GM13977 (cell line): ENCODE measurements at regions not wholly inside any gene's neighbourhood (a gene's known extent, or its start where the extent isn't known, plus 50 kb on each side); places are given as distances from the start of the nearest gene placed in this dataset.

Source experiments
- DNase-seq: peaks from one replicate; pipeline ENCODE4 v3.0.0; 2012; ENCODE audit warnings: low spot score
- in situ Hi-C: fragments of 300-500 bp; cut with MboI; formaldehyde crosslinking; loops from one replicate; pipeline ENCODE4 v1.12.0; 2022; ENCODE audit warnings: low sequenced_read_pairs, low pct_unique_long_range_greater_than_20kb, mixed read lengths, inconsistent platforms; ENCODE audit not compliant: unreplicated experiment
- TF ChIP-seq, protein P1 (sequence below): IDR thresholded peaks from 2 replicates; pipeline ENCODE4 v1.5.1; 2012; ENCODE audit warnings: mild to moderate bottlenecking, control low read depth; ENCODE audit not compliant: insufficient read depth; ENCODE audit errors: extremely low read depth, missing control alignments

DNA sequence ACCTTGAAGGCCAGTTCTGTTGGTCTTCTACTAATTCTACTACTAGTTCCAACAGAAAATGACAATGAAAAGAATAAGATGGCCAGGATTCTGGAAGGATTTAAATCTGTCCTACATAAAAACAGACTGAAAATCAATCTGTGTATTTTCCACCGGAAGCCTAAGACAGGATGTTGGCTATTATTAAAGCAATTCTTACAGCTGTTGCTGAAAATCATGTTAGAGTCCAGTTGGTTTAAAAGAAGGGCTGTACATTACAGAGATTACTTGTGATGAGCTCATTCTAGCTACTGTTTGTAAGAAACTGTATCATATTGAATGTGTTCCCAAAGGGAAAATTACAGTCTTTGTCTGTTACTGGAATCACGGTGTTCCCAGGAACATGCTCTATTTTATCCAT, 54.8 kb upstream of the MAGEB16 start:
- no peak for DNase-seq
- in situ Hi-C loops, result no loop called here
- TF ChIP-seq, protein P1, sequence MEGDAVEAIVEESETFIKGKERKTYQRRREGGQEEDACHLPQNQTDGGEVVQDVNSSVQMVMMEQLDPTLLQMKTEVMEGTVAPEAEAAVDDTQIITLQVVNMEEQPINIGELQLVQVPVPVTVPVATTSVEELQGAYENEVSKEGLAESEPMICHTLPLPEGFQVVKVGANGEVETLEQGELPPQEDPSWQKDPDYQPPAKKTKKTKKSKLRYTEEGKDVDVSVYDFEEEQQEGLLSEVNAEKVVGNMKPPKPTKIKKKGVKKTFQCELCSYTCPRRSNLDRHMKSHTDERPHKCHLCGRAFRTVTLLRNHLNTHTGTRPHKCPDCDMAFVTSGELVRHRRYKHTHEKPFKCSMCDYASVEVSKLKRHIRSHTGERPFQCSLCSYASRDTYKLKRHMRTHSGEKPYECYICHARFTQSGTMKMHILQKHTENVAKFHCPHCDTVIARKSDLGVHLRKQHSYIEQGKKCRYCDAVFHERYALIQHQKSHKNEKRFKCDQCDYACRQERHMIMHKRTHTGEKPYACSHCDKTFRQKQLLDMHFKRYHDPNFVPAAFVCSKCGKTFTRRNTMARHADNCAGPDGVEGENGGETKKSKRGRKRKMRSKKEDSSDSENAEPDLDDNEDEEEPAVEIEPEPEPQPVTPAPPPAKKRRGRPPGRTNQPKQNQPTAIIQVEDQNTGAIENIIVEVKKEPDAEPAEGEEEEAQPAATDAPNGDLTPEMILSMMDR, result no peak
